NCI-H1105 (cell line): ENCODE measurements at regions not wholly inside any gene's neighbourhood (a gene's known extent, or its start where the extent isn't known, plus 50 kb on each side); places are given as distances from the start of the nearest gene placed in this dataset.

Experiments used
- DNase-seq: peaks from one replicate; lab custom pipeline; 2025; lab: John Stamatoyannopoulos, UW

DNA sequence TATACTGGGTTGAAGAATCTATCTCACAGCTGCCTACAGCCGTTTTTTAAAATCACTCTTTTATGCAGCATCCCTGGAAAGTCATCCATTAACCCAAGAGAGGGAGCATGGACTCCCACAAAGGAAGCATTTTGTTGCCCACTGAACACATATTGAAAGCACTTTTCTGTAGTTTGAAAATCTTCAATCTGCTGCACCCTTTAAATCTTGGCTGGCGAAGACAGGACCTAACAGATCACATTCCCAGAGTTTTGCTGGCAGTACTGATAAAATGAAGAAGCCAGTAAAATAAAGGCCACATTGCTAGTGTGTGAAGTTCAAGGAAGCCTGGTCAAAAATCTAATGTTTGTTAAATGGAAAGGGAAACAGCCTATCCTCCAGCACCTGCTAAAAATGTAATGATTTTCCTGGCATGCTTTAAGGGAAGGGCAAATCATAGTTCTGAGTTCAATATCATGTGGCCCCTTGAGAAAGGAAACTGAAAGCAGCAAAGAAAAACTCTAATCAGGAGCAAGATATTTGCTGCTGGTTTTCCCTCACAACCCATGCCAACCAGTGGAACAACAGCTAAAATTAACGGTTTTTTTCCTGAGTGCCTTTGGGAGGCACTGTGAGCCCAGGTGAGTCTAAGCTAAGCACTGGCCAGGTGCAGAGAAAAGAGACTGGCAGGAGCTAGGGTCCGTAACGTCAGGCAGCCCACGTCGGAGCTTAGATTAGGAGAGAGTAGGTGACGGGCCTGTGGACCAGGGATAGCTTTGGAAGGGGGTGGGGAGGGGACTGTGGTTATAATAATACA is 97.9 kb upstream of the PALS2 start:
- no peak for DNase-seq

DNA sequence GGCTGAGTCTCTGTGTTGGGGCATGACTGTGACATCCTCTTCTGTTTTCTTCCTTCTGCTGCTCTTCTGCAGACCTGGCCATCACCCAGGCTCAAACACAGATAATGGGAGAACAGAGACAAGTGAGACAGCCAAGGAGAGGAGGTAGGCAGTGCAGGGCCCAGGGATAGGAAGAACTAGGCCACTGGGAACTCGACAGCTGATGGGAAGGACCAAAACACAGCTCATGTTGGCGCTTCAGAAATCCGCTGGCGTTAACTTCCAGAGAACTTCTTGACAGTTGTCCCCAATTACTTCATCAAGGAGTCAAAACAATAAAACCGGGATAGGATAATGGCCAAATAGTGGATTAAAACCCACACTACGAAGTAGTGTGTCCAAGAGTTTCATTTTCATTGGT is 97.0 kb upstream of the PALS2 start:
- DNase-seq, result no peak

GRCh38 chr7:24477398-24478136 is 95.7 kb upstream of the PALS2 start:
- DNase-seq, result no peak

DNA sequence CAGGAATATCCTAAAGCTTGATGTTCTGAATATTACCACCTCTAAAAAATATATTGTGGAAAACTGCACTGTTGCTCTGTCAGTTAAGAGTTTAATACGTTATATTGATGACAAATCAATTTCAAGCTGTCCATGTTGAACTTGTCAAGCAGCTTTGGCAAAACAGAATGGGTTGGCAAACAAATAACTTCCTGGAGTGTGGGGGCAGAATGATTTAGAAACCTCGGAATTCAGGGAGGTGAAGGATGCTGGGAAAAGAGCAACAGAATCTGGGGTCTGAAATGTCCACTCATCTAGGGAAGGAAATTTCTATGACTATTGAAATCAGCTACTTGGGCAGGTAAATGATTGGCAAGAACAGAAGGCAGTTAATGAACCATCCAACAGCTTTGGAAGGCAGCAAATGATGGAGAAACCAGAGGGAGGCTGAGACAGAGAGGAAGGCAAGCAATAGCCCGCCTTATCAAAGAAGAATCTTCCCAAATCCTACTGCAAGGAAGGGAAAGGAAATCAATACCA is 95.1 kb upstream of the PALS2 start:
- no peak for DNase-seq

DNA sequence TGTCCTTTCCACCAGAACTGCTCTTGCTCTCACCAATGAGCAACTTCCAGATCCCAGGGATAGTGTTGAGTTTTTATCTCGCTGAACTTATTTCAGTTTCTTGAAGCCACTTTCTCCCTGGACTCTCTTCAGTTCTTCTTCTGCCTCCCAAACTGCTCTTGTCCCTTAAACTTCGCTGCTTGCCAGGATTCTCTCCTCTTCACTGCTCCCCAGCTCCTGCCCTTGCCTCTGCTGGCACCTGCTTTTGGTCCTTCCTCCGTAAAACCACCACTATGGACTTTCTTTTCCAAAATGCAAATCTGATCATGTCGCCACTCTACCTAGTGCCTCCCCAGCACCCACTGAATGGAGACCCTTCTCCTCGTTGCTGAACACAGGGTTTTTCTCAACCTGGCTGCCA is 92.8 kb upstream of the PALS2 start:
- DNase-seq, result no peak

DNA sequence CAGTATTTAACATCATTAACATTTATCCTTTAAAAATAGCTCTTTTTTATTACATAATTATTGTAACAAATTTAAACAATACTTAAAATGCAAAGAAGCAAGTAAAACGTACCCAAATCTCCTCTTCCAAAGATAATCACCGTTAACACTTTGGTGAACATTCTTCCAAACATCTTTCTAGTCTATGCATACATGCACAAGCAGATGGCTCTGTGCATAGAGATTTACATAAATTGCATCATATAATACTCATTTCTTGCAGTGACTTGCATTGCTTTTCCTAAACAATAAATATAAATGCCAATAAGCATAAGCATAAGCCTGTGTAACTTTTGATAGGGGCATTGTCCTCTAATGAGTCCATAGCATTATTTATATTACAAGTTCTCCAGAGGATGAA is 89.4 kb upstream of the PALS2 start:
- no peak for DNase-seq

- DNase-seq, result no peak
These were observed 80.7 kb upstream of the PALS2 start for GRCh38 chr7:24492576-24492975.

DNA sequence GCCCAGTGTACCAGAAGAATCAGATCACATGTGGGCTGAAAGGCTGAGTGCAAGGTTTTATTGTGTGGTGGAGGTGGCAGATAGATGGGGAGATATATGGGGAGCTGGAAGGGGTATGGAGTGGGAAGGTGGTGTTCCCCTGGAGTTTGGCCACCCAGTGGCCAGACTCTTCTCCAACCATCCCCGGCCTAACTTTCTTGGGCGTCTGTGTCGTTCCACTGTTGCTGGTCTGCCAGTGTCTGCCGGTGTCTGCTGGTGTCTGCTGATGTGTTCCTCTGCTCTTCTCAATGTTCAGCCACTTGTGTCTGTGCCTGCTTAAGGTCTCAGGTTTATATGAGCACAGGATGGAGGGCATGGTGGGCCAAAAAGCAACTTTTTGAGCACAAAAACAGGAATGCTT is 78.4 kb upstream of the PALS2 start:
- DNase-seq, result no peak

GRCh38 chr7:24496036-24496435 is 77.2 kb upstream of the PALS2 start:
- DNase-seq, result no peak

GRCh38 chr7:24498439-24498838 is 74.8 kb upstream of the PALS2 start:
- no peak for DNase-seq

DNA sequence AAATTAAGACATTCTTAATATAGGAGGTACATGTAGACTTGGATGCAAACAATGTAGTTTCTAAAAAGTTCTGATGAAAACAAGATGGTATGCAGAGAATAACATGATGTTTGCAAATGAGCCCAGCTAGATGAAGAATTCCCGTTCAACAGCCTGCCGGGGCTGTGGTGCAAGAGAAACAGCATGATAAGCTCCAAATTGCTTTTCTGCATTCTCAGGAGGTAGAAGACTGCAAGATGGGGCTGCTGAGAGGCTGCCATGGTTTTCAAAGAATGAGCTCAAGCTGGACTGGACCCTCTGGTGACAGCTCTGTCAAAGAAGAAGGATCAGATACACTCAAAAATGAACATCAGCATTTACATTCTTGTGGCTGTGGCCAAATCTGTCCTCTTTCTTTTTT is 73.4 kb upstream of the PALS2 start:
- DNase-seq, result no peak

- no peak for DNase-seq
These were observed 72.7 kb upstream of the PALS2 start for GRCh38 chr7:24500599-24500998.

GRCh38 chr7:24501009-24501408 is 72.2 kb upstream of the PALS2 start:
- no peak for DNase-seq

DNA sequence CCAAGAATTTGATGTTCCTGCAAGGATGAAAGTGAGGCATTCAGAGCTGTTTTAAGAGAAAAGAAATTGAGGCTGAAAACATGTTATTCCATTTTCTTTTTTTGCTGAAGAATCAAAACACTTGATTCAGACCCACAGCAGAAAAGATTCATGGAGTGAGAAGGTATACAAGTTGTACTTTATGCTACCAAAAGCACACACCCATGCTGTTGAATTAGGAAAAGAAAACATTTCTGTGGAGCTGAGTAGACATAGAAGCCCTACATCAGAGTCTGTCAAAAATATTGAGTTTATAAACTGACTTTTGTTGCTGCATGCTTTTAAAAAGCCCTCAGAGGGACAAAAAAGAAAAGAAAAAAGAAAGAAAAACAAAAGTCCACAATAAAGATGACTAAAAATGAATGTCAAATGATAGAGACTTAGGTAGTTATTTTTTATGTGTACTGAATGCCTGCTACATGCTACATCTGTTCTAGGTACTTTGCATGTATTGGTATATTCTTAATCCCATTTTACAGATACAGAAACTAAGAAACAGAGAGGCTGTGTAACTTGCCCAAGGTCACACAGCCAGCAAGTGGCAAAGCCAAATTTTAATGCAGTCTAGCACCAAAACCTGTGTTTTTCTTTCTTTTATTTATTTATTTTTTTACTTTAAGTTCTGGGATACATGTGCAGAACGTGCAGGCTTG is 71.7 kb upstream of the PALS2 start:
- DNase-seq, result no peak

DNA sequence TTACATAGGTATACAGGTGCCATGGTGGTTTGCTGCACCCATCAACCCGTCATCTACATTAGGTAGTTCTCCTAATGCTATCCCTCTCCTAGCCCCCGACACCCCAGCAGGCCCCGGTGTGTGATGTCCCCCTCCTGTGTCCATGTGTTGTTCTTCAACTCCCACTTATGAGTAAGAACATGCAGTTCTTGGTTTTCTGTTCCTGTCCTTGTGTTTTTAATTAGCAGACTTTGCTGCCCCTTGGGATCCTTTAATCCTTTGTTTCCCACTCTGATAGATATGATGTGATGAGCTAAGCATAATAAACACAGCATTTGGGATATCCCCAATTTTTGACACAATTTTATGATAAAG is 71.1 kb upstream of the PALS2 start:
- DNase-seq, result no peak

DNA sequence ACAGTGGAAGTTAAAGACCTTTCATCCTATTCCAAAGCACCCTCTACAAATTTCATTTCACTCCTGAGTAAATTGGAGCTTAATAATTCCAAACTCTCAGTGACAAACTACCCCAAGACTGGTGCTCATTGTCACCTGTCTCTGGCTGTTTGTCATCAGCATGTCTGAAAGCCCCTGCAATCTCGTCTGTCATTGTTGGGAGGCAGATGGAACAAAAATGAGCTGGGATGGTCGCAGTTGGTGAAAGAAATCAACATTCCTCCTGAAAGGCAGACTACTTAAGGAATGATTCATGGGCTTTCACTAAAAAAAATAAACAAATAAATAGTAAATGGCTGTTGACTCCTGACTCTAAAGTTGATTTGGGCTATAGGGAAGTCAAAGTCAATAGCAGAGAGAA is 69.7 kb upstream of the PALS2 start:
- no peak for DNase-seq

GRCh38 chr7:24504040-24504439 is 69.2 kb upstream of the PALS2 start:
- DNase-seq, result no peak

DNA sequence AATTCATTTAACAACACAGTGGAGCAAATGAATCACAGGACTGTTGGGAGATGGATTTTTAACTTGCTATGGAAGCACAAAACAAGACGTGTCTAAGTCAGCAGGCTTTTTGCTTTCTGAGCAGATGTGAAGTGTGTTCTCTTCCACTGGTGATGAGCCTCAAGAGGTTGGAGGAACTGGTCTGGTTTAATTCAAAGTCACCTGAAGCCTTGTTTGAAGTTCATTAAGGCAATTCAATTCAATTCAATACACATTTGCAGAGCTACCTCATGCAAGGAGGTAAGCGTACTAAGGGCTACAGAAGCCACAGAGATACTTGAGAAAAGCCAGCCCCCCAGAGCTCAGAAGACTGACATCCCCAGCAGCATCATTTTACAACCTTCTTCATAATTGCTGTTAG is 68.4 kb upstream of the PALS2 start:
- DNase-seq, result no peak

- no peak for DNase-seq
These were observed 67.3 kb upstream of the PALS2 start for GRCh38 chr7:24505968-24506367.

DNA sequence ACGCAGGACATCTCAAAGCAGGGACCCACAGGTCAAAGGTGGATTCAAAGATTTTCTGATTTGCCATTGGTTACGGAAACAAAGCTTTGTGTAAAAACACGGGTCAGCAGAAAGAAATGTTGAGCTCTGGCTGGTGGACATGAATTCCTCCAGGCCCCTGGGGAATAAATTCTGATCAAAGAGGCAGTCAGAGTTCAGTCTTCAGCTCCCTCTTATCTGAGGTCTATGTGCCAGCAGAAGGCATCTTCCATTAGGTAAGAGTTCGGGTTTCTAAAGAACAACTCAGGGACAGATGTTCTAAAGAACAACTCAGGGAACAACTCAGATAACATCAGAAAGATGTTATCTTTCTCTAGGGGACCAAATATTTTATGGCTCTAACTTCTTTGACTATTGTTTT is 64.9 kb upstream of the PALS2 start:
- DNase-seq, result no peak

- no peak for DNase-seq
These were observed 62.5 kb upstream of the PALS2 start for GRCh38 chr7:24510759-24511158.

- DNase-seq, result no peak
These were observed 56.1 kb upstream of the PALS2 start for GRCh38 chr7:24517166-24517565.
